HG02973 (cell line): ENCODE measurements at regions not wholly inside any gene's neighbourhood (a gene's known extent, or its start where the extent isn't known, plus 50 kb on each side); places are given as distances from the start of the nearest gene placed in this dataset.

Source experiments
- ATAC-seq: cut with Tn5 transposase; IDR thresholded peaks from one replicate; pipeline ENCODE4 v1.9.1; 2021; ENCODE audit warnings: moderate library complexity; ENCODE audit not compliant: unreplicated experiment

- no peak for ATAC-seq
Measured at GRCh38 chr2:188848887-188849435, 125.2 kb upstream of the COL3A1 start.

GRCh38 chr2:188850786-188851185 lies 123.4 kb upstream of the COL3A1 start:
- no peak for ATAC-seq

GRCh38 chr2:188851311-188851710 lies 122.9 kb upstream of the COL3A1 start:
- no peak for ATAC-seq

- no peak for ATAC-seq
Measured at GRCh38 chr2:188851826-188852225, 122.3 kb upstream of the COL3A1 start.

- ATAC-seq = no peak
Measured at GRCh38 chr2:188852772-188853171, 121.4 kb upstream of the COL3A1 start.

- ATAC-seq = no peak
Measured at GRCh38 chr2:188853307-188853706, 120.9 kb upstream of the COL3A1 start.

GRCh38 chr2:188865681-188866080 lies 108.5 kb upstream of the COL3A1 start:
- no peak for ATAC-seq

GRCh38 chr2:188869550-188869949 lies 104.6 kb upstream of the COL3A1 start:
- ATAC-seq = no peak

GRCh38 chr2:188870289-188870688 lies 103.9 kb upstream of the COL3A1 start:
- no peak for ATAC-seq

GRCh38 chr2:188875104-188875503 lies 99.1 kb upstream of the COL3A1 start:
- ATAC-seq = no peak

GRCh38 chr2:188878716-188879115 lies 95.5 kb upstream of the COL3A1 start:
- no peak for ATAC-seq

GRCh38 chr2:188880740-188881139 lies 93.4 kb upstream of the COL3A1 start:
- no peak for ATAC-seq

GRCh38 chr2:188881434-188881833 lies 92.7 kb upstream of the COL3A1 start:
- ATAC-seq = no peak

GRCh38 chr2:188884046-188884445 lies 90.1 kb upstream of the COL3A1 start:
- no peak for ATAC-seq

GRCh38 chr2:188884517-188884916 lies 89.7 kb upstream of the COL3A1 start:
- no peak for ATAC-seq

GRCh38 chr2:188889187-188889586 lies 85.0 kb upstream of the COL3A1 start:
- ATAC-seq = no peak

GRCh38 chr2:188890755-188891154 lies 83.4 kb upstream of the COL3A1 start:
- no peak for ATAC-seq

- ATAC-seq = no peak
Measured at GRCh38 chr2:188892636-188893035, 81.5 kb upstream of the COL3A1 start.

GRCh38 chr2:188893972-188894371 lies 80.2 kb upstream of the COL3A1 start:
- no peak for ATAC-seq

- ATAC-seq = no peak
Measured at GRCh38 chr2:188894979-188895378, 79.2 kb upstream of the COL3A1 start.

GRCh38 chr2:188897096-188897495 lies 77.1 kb upstream of the COL3A1 start:
- no peak for ATAC-seq

GRCh38 chr2:188898261-188898660 lies 75.9 kb upstream of the COL3A1 start:
- ATAC-seq = no peak

- no peak for ATAC-seq
Measured at GRCh38 chr2:188902901-188903491, 71.2 kb upstream of the COL3A1 start.
